ENCODE measurements at regions not wholly inside any gene's neighbourhood (a gene's known extent, or its start where the extent isn't known, plus 50 kb on each side); places are given as distances from the start of the nearest gene placed in this dataset.
"Not testable (repeated sequence)": the region's sequence is repeated elsewhere in the genome, so short reads cannot be mapped to it uniquely, and the experiment has no call there.

- peak; percentile 99 for FAIRE-seq
Observed at GRCh38 chr20:53763707-53764414, 170.2 kb upstream of the ZNF217 start.

GRCh38 chr20:53762423-53762798 is 168.8 kb upstream of the ZNF217 start:
- not testable (repeated sequence) for FAIRE-seq

GRCh38 chr20:53760025-53760441 is 166.4 kb upstream of the ZNF217 start:
- no peak for FAIRE-seq

- peak; percentile 41 for FAIRE-seq
Observed at GRCh38 chr20:53757472-53757913, 163.9 kb upstream of the ZNF217 start.

- FAIRE-seq, result peak; percentile 28
Observed at GRCh38 chr20:53755733-53756531, 162.3 kb upstream of the ZNF217 start.

GRCh38 chr20:53753880-53754459 is 160.3 kb upstream of the ZNF217 start:
- no peak for FAIRE-seq

GRCh38 chr20:53752971-53753879 is 159.6 kb upstream of the ZNF217 start:
- peak; percentile 94 for FAIRE-seq

GRCh38 chr20:53752583-53752970 is 158.9 kb upstream of the ZNF217 start:
- FAIRE-seq, result no peak

GRCh38 chr20:53751620-53752318 is 158.1 kb upstream of the ZNF217 start:
- peak; percentile 68 for FAIRE-seq

GRCh38 chr20:53750827-53751619 is 157.4 kb upstream of the ZNF217 start:
- no peak for FAIRE-seq

GRCh38 chr20:53749499-53749898 is 155.9 kb upstream of the ZNF217 start:
- FAIRE-seq, result no peak

- peak; percentile 97 for FAIRE-seq
Observed at GRCh38 chr20:53748821-53749421, 155.3 kb upstream of the ZNF217 start.

GRCh38 chr20:53748176-53748575 is 154.5 kb upstream of the ZNF217 start:
- FAIRE-seq, result no peak

GRCh38 chr20:53743607-53744260 is 150.1 kb upstream of the ZNF217 start:
- FAIRE-seq, result no peak

GRCh38 chr20:53742685-53743081 is 149.0 kb upstream of the ZNF217 start:
- no peak for FAIRE-seq

- FAIRE-seq, result no peak
Observed at GRCh38 chr20:53741726-53742028, 148.0 kb upstream of the ZNF217 start.

GRCh38 chr20:53739799-53740785 is 146.5 kb upstream of the ZNF217 start:
- FAIRE-seq, result peak; percentile 66

GRCh38 chr20:53738945-53739798 is 145.5 kb upstream of the ZNF217 start:
- FAIRE-seq, result peak; percentile 11

All from G401.6 (cell line).